Parathyroid adenoma (tissue), 2 donors: ENCODE measurements at regions not wholly inside any gene's neighbourhood (a gene's known extent, or its start where the extent isn't known, plus 50 kb on each side); places are given as distances from the start of the nearest gene placed in this dataset.
"Not testable (repeated sequence)": the region's sequence is repeated elsewhere in the genome, so short reads cannot be mapped to it uniquely, and the experiment has no call there.

Experiments used
- H2AFZ ChIP-seq: fragments of 300-600 bp; sonication (generic); one replicate; pipeline ENCODE4 v1.7.0; 2017; ENCODE audit warnings: antibody characterized with exemption, mild to moderate bottlenecking
- H3K27ac ChIP-seq: fragments of 300-600 bp; sonication (generic); one replicate; pipeline ENCODE4 v1.7.0; 2017
- H3K27me3 ChIP-seq: fragments of 300-600 bp; sonication (generic); one replicate; pipeline ENCODE4 v1.7.0; 2017; ENCODE audit warnings: low read length; ENCODE audit not compliant: control insufficient read depth, insufficient read depth
- H3K36me3 ChIP-seq: fragments of 300-600 bp; sonication (generic); one replicate; pipeline ENCODE4 v1.7.0; 2017; ENCODE audit warnings: low read length; ENCODE audit not compliant: control insufficient read depth, insufficient read depth
- H3K4me1 ChIP-seq: fragments of 300-600 bp; sonication (generic); one replicate; pipeline ENCODE4 v1.7.0; 2017; ENCODE audit warnings: control low read depth
- H3K4me2 ChIP-seq: fragments of 300-600 bp; sonication (generic); one replicate; pipeline ENCODE4 v1.7.0; 2017; ENCODE audit warnings: low read length
- H3K4me3 ChIP-seq: fragments of 300-600 bp; sonication (generic); one replicate; pipeline ENCODE4 v1.7.0; 2017; ENCODE audit warnings: low read depth, low read length
- H3K79me2 ChIP-seq: fragments of 300-600 bp; sonication (generic); one replicate; pipeline ENCODE4 v1.7.0; 2017; ENCODE audit warnings: control low read depth
- H3K9ac ChIP-seq: fragments of 300-600 bp; sonication (generic); one replicate; pipeline ENCODE4 v1.7.0; 2017; ENCODE audit warnings: mild to moderate bottlenecking
- H3K9me3 ChIP-seq: fragments of 300-600 bp; sonication (generic); one replicate; pipeline ENCODE4 v1.7.0; 2017; ENCODE audit warnings: low read length; ENCODE audit not compliant: control insufficient read depth
- CTCF ChIP-seq: fragments of 300-600 bp; sonication (generic); IDR thresholded peaks from one replicate; pipeline ENCODE4 v1.7.0; 2017; ENCODE audit warnings: antibody characterized with exemption, mild to moderate bottlenecking
- donor health status: primary hyperparathyroidism.

- no peak overlapping the region for H3K4me2 ChIP-seq
- no peak overlapping the region for H2AFZ ChIP-seq
- no peaks in the 10 kb centered on the region for H3K4me1 ChIP-seq
- no peaks in the 10 kb centered on the region for H3K9me3 ChIP-seq
- H3K79me2 ChIP-seq, result no peaks in the 10 kb centered on the region
- no peak overlapping the region for H3K27ac ChIP-seq
- TF ChIP-seq CTCF, result no peak
- H3K36me3 ChIP-seq, result no peaks in the 10 kb centered on the region
- H3K9ac ChIP-seq, result no peak overlapping the region
- no peaks in the 10 kb centered on the region for H3K27me3 ChIP-seq
- no peak overlapping the region for H3K4me3 ChIP-seq
Observed at GRCh38 chr21:16457498-16457897, 727.7 kb downstream of the USP25 start.

- Histone ChIP-seq H3K36me3 (no peaks in the 10 kb centered on the region), H2AFZ (no peak overlapping the region), H3K9me3 (no peaks in the 10 kb centered on the region), H3K4me2 (no peak overlapping the region), H3K4me3 (no peak overlapping the region), H3K79me2 (no peaks in the 10 kb centered on the region), H3K27me3 (no peaks in the 10 kb centered on the region), H3K4me1 (no peaks in the 10 kb centered on the region), H3K9ac (no peak overlapping the region), H3K27ac (no peak overlapping the region)
- no peak for TF ChIP-seq CTCF
Observed at GRCh38 chr21:16460936-16461335, 731.2 kb downstream of the USP25 start.

DNA sequence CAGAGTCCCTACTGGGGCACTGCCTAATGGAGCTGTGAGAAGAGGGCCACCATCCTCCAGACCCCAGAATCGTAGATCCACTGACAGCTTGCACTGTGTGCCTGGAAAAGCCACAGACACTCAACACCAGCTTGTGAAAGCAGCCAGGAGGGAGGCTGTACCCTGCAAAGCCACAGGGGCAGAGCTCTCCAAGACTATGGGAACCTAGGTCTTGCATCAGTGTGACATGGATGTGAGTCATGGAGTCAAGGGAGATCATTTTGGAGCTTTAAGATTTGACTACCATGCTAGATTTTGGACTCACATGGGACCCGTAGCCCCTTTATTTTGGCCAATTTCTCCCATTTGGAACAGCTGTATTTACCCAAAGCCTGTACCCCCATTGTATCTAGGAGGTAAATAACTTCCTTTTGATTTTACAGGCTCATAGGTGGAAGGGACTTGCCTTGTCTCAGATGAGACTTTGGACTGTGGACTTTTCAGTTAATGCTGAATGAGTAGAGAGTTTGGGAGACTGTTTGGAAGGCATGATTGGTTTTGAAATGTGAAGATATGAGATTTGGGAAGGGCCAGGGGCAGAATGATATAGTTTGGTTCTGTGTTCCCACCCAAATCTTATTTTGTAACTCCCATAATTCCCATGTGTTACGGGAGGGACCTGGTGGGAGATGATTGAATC, 734.6 kb downstream of the USP25 start:
- H3K4me2 ChIP-seq, H3K27me3 ChIP-seq, H3K9me3 ChIP-seq, H3K79me2 ChIP-seq, H2AFZ ChIP-seq, H3K4me3 ChIP-seq, H3K4me1 ChIP-seq, H3K36me3 ChIP-seq, H3K9ac ChIP-seq, H3K27ac ChIP-seq: not testable (repeated sequence)

- no peak for TF ChIP-seq CTCF
- no peak overlapping the region for H3K4me2 ChIP-seq
- H2AFZ ChIP-seq, result no peak overlapping the region
- H3K79me2 ChIP-seq, result no peaks in the 10 kb centered on the region
- H3K9ac ChIP-seq, result no peak overlapping the region
- H3K36me3 ChIP-seq, result no peaks in the 10 kb centered on the region
- H3K27ac ChIP-seq, result no peak overlapping the region
- H3K4me3 ChIP-seq, result no peak overlapping the region
- no peaks in the 10 kb centered on the region for H3K27me3 ChIP-seq
- H3K9me3 ChIP-seq, result no peaks in the 10 kb centered on the region
- H3K4me1 ChIP-seq, result no peaks in the 10 kb centered on the region
Observed at GRCh38 chr21:16468184-16468583, 738.4 kb downstream of the USP25 start.

- no peak for TF ChIP-seq CTCF
- H3K27ac ChIP-seq, result no peak overlapping the region
Observed at GRCh38 chr21:16473988-16474387, 744.2 kb downstream of the USP25 start.

More at GRCh38 chr21:16473988-16474387, 744.2 kb downstream of the USP25 start:
- no peaks in the 10 kb centered on the region for H3K9me3 ChIP-seq
- H3K9ac ChIP-seq, result no peak overlapping the region
- no peaks in the 10 kb centered on the region for H3K79me2 ChIP-seq
- no peaks in the 10 kb centered on the region for H3K36me3 ChIP-seq
- H3K4me2 ChIP-seq, result no peak overlapping the region
- no peak overlapping the region for H2AFZ ChIP-seq
- no peak overlapping the region for H3K4me3 ChIP-seq
- no peaks in the 10 kb centered on the region for H3K27me3 ChIP-seq
- H3K4me1 ChIP-seq, result no peaks in the 10 kb centered on the region
